HG03571 (cell line): ENCODE measurements at regions not wholly inside any gene's neighbourhood (a gene's known extent, or its start where the extent isn't known, plus 50 kb on each side); places are given as distances from the start of the nearest gene placed in this dataset.

ENCODE experiments used
- ATAC-seq: cut with Tn5 transposase; IDR thresholded peaks from one replicate; pipeline ENCODE4 v1.9.1; 2021; ENCODE audit not compliant: unreplicated experiment

DNA sequence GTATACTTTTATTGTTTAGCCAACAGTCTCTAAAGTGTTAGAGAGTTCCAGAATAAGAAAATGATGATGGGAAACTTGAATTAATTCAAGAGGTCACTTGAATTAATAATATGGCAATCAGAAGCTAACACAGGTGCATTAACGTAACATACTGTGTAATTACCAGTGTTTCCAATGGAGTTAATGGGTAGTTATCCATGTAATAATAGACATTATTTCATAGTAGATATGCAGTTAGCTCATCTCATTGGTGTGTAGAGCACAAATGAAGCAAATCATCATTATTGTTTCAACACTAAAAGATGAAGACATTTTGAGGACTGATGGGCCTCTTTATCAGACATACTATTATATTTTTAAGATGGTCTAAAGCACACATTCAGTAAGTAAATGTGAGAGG lies 460.3 kb upstream of the HNRNPA3 start:
- no peak for ATAC-seq

DNA sequence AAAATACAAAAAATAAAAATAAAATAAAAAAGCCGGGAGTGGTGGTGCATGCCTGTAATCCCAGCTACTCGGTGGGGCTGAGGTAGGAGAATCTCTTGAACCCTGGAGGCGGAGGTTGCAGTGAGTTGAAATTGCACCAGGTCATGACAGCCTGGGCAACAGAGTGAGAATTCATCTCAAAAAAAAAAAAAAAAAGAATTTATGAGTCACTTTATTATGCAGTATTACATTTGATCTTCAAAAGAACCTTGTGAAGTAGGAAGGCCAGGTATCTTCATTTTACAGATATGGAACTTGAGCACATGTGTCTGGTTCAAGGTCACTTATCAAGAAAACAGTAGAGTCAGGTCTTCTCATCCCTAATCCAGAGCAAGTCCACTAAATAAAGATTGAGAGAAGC lies 459.4 kb upstream of the HNRNPA3 start:
- ATAC-seq: no peak

DNA sequence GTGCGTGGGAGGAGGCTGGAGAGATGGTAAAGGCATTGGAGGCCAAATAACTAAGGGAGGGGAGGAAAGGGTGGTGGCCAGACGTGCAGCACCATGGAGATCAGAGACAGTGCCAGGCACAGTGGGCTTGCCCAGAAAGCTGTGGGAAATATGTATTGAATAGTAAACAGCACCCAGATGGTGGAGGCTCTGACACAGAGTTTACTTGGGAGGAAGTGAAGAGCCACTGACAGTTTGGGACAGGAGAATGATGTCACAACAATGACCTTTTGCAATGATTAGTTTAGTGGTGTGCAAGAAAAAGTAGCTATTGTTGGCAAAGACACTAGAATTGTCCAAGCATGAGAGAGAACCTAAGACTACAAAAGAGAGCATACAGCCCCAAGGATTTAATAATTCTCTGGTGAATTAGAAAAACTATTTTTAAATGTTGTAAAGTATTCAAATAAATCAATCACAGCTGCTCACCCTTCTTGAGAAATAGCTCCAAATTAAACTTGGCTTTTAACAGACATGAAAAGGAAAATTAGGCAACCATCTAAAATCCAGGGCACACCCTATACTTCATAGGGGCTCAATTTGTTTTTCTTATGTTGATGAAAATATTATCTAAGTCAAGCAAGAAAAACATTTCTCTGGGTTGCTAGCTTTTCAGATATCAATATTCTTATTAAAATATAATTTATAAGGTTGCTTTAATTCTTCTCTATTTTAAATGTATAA lies 458.7 kb upstream of the HNRNPA3 start:
- ATAC-seq: no peak

DNA sequence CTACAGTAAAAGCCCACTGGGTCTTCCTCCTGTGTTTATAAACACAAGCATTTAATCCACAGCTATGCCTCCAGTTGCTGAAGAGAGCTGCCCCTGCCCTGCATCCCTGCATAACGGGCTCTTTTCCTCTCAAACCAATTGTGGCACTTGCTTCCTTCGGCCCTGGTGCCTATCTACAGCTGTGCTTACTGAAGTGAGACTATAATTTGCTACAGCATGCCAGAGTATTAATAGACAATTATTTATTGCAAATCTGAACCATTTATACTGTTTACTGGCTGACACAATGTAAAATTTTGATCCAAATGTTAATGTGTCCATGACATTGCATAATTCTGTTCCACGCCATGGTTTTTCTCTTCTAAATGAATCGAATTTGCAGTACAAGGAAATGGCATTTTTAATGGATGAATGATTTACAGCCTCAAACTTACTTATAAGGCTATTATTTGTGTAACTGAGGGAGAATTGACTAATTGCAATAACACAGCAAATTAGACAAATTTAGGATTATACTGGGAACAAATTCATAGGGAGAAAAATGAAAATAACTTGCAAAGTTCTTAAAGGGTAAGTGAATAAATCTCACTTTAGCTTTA lies 457.0 kb upstream of the HNRNPA3 start:
- no peak for ATAC-seq

DNA sequence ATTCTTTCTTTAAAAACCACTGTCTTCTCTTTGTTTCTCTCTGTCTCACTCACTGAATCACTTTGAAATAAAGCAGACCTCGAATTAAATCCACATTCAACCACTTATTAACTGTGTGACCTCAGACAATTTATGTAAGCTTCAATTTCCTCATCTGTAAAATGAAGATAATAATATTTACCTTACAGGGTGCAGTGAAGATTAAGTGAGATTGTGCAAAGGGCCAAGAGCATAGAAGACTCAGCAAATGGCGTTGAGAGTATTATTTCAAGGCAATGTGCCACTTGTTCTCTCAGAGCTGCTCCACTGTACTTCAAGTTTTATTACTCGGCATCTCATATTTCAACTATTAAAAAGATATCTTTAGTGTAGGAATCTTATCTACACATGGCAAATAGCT lies 454.2 kb upstream of the HNRNPA3 start:
- ATAC-seq: no peak

DNA sequence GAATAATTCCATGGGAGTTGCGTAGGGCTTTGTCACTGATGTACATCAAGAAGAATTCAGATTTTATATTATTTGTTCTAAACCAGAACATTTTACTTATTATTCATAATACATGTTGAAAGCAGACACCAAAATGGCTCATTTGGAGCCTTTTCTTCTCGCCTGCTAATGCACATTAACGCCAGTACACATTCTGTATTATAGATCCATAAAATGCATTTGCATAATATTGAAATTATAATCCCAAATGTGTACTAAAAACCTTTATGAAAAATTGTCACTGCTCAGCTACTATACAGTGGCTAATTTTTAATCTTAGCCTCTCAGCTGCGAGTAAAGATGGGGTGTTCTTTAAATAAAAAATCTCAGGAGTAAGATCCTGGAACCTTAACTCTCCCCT lies 452.2 kb upstream of the HNRNPA3 start:
- no peak for ATAC-seq

DNA sequence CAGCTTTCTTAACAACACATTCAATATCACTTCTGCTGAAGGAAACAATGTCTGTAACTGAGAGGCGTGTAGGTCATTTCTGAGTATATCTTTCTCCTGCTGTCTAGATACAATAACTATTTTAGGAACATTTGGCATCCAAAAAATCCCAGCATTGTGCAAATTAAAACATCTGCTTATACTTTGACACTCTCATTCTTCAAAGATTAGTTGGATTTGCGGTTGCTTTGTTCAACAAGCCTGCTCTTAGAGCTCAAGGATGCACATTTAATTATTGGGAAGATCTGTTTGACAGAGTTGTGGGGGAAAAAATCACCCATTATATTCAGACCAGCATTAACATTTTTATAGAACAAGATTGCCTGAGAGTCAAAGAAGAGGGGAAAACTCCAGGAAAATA lies 449.5 kb upstream of the HNRNPA3 start:
- no peak for ATAC-seq

DNA sequence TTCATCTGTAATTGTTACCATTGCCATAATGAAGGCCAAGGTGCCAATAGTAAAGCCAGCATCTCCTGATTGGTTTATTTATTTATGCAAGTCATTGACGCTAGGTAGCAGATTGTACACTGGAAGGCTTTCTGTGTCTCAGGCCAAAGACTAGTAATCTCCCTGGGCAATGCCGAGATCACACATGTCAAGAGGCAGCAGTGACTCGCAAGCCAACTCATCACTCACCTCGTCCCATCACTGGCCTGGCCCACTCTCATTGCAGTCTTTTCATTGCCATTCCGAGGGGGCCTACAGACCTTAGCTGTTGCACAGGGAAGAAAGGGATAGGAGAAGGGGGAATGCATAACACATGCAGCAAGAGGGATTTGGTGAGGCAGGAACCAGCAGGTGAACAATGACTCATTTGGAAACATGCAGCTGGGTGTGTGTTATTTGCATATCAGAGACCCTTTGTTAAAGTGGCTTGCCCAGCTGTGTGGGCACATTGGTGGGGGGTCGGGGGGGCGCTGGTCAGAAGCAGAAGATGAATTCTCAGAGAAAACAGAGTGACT lies 448.7 kb upstream of the HNRNPA3 start:
- no peak for ATAC-seq

DNA sequence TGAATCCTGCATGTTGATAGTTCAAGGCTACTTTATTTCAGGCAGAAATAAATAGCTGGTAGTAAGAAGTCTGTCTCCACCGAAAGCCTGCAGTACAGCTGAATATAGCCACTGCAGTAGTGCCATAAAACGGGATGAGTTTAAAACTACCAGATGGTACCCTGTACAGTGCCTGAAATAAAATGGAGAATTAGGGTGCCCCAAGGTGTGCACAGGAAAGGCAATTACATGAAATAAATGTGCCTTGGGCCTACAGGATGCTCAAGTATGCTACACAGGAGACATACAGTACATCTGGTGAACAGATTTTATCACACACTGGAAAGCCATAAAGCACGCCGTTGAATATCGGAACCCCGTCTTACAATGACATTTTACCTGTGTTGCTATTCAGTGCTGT lies 447.7 kb upstream of the HNRNPA3 start:
- ATAC-seq: no peak

DNA sequence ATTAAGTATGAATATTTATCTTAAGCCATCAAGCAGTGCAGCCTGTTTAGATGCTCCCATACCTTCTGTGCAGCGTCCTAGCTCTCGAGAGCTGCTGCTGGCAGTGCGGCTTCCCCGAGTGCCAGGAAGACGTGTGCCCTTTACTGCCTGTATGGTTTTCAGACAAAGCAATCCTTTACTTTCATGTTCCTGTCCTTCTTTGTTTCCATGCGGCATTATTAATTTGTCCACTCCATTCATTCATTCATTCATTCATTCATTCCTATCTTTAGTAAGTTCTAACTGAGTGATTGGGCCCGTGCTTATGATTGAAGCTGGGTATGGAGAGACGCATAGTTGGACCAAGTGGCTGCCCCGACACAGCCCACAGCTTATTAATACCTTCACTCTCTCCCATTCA lies 446.6 kb upstream of the HNRNPA3 start:
- ATAC-seq: no peak

DNA sequence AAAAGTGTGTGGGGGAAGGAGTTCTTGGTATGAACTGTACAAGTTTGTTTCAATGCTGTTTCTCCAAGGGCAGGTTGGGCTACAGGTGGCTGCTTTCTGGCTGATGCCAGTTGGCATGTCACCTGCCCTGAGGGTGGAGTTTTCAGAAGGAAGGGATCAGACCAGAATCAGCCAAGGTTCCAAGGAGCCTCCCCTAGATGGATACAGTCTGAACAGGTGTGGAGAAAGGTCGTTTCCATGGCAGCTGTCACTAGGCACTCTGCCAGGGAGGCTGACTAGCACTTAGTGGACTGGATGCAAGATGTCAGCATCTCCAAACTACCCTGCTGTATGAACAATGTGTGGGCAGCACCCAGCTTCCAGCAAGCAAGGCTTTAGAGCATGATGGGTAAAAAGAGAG lies 444.4 kb upstream of the HNRNPA3 start:
- no peak for ATAC-seq

DNA sequence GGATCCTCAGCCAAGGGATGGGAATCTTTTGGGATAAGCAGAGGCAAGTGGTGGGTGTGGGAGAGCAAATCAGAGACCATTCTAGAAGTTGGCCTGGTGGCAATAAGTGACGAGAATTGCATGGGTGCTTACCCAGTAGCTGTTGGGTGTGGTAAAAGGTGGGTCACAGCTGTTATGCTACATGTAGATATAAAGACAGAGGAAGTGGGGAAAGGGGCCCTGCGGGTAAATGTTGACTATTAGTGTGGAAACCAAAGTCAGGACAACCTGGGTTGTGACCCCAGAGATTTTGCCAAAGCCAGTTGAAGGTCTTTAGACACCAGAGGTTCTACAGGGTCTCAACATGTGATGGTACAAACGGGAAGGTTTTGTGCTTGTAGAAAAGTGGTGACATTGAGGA lies 443.6 kb upstream of the HNRNPA3 start:
- no peak for ATAC-seq

DNA sequence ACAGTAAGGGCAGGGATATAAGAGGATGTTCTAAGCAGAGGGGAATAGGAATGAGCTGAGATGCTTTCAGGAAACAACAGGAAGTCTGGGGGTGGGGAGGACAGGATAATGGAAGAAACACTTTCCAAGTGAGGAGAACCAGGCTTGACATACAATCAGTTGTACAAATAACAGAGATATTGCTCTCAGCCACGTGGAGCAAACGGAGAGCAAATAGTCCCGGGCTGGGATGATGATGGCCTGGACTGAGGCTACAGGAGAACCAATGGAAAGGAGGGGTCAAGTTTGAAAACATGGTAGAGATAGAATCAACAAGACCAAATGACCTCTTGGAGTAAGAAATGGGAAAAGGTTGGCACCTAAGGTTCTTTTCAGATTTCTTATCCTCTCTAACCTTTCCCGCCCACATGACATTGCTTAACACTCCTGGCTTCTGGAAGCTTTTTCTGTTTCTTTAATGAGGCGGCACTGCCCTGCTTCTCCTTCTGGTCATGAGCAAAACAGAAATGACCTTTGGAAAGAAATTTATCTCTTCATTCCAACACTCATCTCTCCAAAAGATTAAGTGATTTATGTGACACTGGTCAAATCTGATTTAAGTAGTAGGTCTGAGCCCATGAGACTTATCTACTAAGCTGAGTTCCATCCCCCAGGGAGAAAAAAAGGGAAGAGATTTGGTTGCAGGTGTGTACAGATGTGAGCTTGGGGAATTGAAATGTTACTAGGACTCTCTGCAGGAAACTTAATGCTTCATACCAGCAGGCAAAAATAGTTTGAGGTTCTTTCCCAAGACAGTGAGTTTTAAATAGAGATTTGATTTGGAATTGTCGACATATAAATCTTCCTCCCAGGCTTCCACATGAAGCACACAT lies 442.9 kb upstream of the HNRNPA3 start:
- no peak for ATAC-seq

DNA sequence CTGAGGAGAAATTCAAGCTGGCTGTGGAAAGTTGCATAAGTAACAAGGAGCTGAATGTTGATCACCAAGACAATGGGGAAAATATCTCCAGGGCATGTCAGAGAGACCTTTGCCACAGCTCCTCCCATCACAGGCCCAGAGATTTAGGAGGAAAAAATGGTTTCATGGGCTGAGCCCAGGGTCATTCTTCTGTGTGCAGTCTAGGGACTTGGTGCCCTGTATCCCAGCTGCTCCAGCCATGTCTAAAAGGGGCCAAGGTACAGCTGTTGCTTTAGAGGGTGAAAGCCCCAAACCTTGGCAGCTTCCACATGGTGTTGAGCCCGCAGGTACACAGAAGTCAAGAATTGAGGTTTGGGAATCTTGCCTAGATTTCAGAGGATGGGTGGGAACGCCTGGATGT lies 439.8 kb upstream of the HNRNPA3 start:
- no peak for ATAC-seq

DNA sequence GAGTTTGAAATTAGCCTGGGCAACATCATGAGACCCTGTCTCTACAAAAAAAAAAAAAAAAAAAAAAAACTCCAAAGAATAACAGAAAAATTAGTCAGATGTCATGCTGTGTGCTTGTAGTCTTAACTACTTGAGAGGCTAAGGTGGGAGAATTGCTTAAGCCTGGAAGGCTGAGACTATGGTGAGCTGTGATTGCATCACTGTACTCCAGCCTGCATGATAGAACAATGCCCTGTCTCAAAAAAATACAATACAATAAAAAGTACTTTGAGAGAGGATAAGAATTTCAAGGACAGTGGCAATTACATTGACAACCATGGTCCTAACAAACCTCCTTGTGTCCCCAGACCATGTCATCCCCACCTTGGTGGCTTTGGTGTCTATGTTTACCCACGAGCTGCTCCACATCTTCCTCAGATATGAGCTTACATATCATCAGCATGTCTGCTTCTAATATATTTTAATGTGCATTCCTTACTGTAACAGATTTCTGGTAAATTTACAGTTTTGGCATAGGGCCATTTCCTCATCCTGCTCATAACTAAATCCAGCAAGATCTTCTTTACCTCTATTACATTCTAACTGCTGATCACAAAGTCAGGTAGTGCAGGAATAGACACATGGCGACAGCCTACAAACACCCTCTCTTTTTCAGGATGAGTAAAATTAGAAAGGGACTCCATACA lies 437.7 kb upstream of the HNRNPA3 start:
- ATAC-seq: no peak

DNA sequence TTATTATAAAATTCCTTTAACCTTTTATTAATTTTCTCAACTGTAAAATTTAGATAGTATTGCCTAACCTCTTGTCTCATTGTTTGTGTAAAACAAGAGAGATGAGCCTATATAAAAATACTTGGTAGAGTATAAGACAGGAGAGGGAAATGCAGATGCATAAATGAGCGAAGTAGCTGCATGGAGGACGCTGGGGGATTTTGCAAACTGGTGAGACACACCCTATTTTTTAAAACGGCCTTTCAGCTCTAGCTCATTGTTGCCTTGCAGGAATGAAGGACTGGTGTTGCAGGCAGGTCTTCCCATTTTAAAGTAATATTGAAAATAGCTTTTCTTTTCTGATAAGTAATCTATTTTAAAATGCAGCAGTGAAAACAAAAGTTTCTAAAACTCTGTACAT lies 435.3 kb upstream of the HNRNPA3 start:
- no peak for ATAC-seq

DNA sequence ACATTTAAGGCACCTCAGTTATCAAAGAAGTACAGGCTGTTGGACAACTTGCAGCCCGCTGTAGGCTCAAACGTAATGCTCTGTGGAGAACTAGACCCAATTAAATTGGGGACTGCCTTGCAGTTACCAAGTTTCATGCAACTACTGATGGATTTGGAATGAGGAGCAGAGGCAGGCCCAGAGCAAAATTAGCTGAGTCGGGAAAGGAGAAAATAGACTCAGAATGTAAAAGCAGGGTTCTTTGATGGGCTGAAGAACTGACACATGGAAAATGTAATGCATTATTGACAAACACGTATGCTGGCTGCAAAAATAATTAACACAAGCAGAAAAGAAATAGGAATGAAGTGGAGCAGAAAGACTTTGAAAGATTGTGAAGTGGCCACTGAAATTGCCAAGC lies 432.7 kb upstream of the HNRNPA3 start:
- no peak for ATAC-seq

DNA sequence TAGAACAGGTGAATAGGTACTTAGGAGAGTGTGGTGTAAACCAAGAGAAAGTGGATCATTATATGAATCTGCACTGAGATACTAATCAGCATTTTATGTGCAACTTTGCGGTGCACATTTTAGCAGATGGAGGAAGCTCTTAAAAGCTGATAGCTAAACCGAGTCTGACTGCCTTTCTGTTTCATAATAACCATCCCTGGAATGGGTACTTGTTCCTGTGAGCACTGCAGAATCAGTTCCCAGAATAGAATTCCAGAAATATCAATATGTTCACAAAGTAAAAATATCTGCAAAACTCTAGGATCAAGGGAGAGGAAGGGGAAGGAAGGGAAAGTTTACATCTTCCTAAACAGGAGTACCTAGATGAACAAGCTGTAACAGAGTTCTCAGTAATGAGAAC lies 432.2 kb upstream of the HNRNPA3 start:
- ATAC-seq: no peak

DNA sequence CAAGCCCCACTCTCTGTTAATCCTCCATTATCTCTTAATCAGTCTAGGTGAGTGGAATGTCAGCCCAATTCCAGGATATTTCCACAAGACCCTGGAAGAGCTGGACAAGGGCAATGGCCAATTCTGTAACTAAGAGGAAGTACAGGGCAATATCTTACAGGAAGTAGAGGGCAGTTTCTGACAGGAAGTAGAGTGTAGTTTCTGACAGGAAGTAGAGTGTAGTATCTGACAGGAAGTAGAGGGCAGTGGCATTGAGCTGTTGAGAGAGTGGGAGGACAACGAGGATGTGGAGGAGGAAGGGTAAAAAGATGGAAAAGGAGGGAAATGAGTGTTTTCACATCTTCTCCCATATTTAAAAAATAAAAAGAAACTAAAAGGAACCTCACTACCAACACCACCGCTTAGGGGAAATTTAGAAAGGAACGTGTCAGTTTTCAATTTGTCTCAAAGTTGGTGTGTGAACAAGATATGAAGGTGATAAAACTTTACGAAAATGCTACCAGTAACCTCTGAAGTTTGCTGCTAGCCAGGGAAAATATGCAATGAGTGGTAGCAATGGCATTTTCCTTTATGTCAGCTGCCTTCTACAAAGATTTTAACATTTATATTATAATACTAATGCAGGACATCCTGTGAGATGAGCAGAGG lies 430.9 kb upstream of the HNRNPA3 start:
- ATAC-seq: no peak

DNA sequence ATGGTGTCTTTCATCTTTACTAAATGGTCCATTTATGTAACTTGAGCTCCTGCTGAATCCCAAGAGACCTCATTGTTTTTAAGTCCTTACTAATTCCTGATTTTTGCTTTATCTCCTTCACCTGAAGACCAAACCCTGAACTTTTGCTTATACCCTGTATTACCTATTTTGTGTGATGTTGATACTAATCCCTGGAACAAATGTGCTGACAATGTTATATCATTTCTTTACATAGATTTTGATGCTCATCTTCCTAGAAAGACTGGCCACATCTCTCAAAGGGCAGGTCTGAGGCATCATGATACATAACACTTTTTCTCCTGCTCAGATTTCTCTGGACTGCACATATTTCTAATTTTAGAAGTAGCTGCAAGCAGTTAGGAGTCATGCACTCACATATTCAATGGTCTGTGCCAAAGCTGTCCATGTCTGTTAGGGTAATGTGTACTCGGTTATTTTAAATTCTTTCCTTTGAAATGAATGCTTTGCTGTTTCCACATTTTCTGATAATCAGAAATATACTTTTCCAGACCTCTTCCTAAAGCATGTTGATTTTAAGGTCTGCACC lies 427.9 kb upstream of the HNRNPA3 start:
- no peak for ATAC-seq
